ENCODE measurements at regions not wholly inside any gene's neighbourhood (a gene's known extent, or its start where the extent isn't known, plus 50 kb on each side); places are given as distances from the start of the nearest gene placed in this dataset.

DNA sequence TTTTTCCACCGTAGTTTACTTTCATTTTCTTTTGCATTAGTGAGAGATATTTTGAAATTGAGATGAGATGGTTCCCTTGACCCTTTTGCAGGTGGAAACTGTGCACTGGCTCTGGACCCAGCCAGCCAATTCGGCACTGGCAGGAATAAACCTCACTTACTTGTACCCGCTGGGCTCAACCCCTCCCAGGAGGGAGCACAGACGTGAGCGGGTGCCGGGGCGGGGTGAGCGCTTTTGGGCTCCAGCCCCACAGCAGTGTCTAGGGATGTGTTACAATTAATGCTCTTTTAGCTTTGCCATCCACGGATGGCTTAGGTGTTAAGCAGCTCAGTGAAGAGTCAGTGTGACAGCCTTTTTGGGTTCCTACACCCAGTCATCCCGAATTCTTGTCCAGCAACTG lies 766.1 kb upstream of the CHD1 start (continued):
- TF ChIP-seq SP4 (IDR thresholded peaks at IDR 0.05; ENCODE audit: low read length) (no peak), EGR1 (IDR thresholded peaks at IDR 0.05; ENCODE audit: borderline replicate concordance, low read depth, low read length) (no peak), JUND (IDR thresholded peaks at IDR 0.05; ENCODE audit: low read length) (no peak)

Data from H1 (cell line).